Right ventricle myocardium inferior (tissue), 1 donor: ENCODE measurements at regions not wholly inside any gene's neighbourhood (a gene's known extent, or its start where the extent isn't known, plus 50 kb on each side); places are given as distances from the start of the nearest gene placed in this dataset.

ENCODE experiments used
- ATAC-seq: fragments of 200-7000 bp; cut with Tn5 transposase; one replicate; pipeline ENCODE4 v1.9.1; 2020; ENCODE audit warnings: mild to moderate bottlenecking, moderate library complexity
- DNase-seq: peaks from one replicate; pipeline ENCODE4 v3.0.0; 2021; ENCODE audit errors: missing footprints
- intact Hi-C: fragments of 100-400 bp; cut with DNase I; formaldehyde crosslinking; loops from one replicate; pipeline ENCODE4 v1.11.0; 2022
- donor health status: DM: no; HTN: yes; CAD: no; lungs with severe emphysema.

DNA sequence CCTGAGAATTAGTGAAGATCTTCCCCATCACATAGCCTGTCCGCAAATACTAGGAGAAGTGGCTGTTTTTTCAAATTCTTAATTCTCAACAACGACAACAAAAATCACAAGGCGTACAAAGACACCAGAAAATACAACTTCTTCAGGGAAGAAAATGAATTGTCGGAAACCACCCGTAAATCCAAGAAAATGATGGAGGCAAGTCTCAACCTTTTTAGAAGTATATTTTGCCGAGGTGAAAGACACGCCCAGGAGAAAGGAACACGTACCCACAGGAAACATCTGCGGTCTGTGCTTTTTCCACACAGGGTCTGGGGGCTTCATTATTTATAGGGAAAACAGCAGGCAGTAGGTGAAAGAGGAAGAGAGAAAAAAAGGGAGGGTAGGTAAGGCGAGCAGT is 223.9 kb upstream of the GGTLC1 start:
- ATAC-seq = no peak
- no peak for DNase-seq
- intact Hi-C loops = no loop called here

GRCh38 chr20:24211972-24212371 is 223.4 kb upstream of the GGTLC1 start:
- no peak for DNase-seq
- no peak for ATAC-seq
- intact Hi-C loops = no loop called here

DNA sequence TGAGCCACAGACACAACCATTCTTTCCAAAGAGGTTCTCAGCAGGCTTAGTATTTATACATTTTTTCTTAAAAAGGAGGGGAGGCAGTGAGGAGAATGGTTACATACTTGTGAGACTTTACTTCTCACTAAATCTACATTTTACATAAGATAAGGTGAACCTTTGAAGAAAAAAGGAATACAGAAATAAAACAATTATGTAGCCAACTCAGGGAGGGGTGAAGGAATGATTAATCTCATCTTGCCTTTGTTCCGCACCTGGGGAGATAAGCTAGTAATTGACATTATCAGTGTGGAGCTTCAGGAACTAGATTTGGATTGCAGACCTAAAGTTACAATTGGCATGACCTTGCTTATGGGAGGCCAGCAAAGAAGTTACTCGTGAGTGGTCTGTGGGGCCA is 221.8 kb upstream of the GGTLC1 start:
- ATAC-seq = no peak

GRCh38 chr20:24208652-24209051 is 220.1 kb upstream of the GGTLC1 start:
- intact Hi-C loops = no loop called here
- no peak for ATAC-seq
- DNase-seq = no peak

More for the DNA sequence above, 221.8 kb upstream of the GGTLC1 start:
- DNase-seq = no peak
- intact Hi-C loops = no loop called here

- intact Hi-C loops = no loop called here
- no peak for ATAC-seq
- no peak for DNase-seq
Measured at GRCh38 chr20:24207803-24208300, 219.3 kb upstream of the GGTLC1 start.

DNA sequence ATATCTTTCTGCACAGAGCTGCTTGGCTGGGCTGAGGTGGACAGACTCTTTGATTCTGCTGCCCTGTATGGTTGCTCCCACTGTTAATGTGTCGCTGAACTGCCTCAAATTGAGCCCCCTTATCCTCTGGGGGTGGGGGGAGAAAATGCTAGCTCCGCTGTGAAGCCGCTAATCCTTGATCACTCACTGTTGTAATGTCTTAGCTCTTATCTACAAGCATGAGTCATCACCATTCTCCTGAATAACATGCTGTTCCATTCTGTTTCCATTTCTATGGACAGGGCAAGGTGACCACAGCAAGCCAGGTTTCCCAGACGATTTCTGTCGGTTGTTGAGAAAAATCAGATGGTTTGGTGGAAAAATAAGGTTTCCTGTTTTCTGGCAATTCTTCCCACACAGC is 218.4 kb upstream of the GGTLC1 start:
- DNase-seq (no peak), ATAC-seq (no peak)
- intact Hi-C loops = no loop called here

DNA sequence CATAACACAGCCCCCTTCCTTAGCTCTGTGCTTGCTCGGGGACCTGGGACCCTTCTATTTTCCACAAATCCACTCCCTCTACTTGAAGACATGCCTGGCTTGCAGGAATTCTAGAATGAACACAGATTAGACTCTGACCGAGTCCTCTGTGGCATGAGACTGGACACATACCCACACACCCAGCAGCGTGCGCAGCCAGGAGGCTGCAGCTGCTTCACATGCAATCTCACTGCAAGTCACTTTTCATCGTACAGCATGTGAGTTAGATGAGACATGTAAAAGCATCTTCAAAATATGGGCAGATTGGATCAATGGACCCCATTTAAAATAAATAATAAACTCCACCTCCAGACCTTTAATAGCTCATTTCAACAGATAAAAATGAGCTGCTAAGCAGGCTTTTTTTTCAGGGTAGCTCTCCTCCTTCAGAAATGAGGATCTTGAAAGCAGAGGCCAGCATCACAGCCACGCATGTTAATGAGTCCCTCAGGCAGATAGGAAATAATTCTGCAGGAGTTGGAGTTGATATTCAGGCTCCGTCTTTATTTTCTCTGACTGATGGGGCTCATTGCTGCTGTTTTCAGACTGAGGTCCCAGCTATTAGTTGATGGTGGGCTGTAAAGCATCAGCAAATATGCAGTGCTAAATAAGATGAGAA is 215.1 kb upstream of the GGTLC1 start:
- DNase-seq (no peak), ATAC-seq (no peak)
- intact Hi-C loops = no loop called here

DNA sequence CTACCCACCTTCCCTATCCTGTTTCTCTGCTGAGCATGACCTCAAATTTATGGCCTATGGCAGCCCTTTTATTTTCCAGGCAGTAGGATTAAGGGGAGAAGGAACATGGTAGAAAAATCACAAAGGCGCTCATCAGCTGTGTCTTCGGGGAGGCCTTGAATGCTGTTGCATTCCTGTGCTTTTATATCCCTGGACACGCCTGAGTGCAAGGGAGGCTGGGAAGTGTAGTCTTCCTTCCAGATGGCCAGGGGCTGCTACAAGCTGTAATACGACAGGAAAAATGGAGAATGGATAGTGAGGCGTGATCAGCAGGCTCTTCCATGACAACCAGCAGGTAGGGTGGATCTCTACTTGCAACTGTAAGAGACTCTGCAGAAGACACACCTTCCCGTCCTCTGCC is 210.9 kb upstream of the GGTLC1 start:
- DNase-seq (no peak), ATAC-seq (no peak)
- intact Hi-C loops = no loop called here

- DNase-seq (no peak), ATAC-seq (no peak)
- intact Hi-C loops = no loop called here
Measured at GRCh38 chr20:24194143-24194542, 205.6 kb upstream of the GGTLC1 start.

- ATAC-seq (no peak), DNase-seq (no peak)
- intact Hi-C loops = no loop called here
Measured at GRCh38 chr20:24190905-24191304, 202.3 kb upstream of the GGTLC1 start.

DNA sequence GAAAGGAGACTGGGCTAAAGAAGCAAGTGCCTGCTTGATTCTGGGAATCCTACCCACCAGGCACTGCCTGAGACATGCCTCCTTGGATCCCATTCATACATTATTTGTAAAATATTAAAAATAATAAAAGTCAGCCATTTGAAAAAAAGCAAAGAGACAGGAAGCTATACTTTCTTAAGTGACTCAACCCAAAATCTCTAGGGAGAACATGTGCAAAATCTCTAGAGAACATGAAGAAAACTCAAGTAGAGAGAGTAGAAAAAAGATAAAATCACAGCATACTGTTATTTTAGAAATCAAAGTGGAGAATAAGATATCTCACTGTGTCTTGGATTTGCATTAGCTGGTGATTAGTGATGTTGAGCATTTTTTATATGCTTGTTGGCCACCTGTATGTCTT is 197.2 kb upstream of the GGTLC1 start:
- DNase-seq (no peak), ATAC-seq (no peak)
- intact Hi-C loops = no loop called here

DNA sequence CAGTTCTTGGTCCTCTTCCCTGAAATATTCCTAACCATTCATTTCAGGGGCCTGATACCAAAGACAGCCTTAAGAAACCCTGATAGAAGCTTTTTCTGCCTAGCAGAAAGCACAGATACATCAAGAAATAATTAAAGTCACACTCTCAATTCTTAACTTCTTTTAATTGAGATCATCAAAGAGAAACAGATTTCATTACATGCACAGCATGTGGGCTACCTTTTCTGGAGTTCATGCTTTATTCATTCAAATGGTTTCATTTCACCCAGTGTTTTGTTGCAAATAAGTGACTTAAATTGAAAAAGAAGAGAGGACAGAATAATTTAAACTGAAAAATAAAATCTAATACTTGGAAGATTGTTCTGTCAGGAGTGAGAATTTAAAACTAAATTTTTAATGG is 192.6 kb upstream of the GGTLC1 start:
- DNase-seq (no peak), ATAC-seq (no peak)
- intact Hi-C loops = no loop called here

- ATAC-seq (no peak), DNase-seq (no peak)
- intact Hi-C loops = no loop called here
Measured at GRCh38 chr20:24169256-24169655, 180.7 kb upstream of the GGTLC1 start.

DNA sequence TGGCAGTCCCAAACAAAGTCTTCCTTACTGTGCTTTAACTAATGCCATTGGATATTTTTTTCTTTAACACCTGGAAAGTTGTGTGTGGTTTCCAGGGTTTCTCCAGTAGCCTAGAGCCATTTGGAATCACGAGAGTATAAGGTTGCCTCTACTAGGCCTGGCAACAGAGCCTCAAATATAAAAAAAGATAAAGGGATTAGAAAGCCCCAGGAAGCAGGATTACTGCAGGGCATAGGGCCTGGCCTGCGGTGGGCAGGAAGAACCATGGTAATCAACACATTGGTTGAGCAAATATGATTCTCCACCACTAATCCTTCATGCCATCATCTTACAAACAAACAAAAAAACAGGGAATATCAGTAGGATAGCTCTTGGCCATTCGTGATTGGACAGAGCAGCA is 177.8 kb upstream of the GGTLC1 start:
- DNase-seq = no peak
- no peak for ATAC-seq
- intact Hi-C loops = no loop called here

DNA sequence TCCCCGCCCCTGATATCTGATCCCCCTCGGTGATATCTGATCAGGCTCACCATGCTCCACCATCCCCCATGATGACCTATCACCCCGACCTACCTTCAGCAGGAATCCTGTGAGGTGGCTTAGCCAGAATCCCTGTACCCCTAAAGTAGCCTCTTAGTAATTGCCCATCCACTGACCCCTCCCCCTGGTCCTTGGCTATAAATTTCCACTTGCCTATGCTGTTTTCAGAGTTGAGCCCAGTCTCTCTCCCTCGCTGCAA is 177.5 kb upstream of the GGTLC1 start:
- intact Hi-C loops = no loop called here
- DNase-seq = no peak
- ATAC-seq = no peak

DNA sequence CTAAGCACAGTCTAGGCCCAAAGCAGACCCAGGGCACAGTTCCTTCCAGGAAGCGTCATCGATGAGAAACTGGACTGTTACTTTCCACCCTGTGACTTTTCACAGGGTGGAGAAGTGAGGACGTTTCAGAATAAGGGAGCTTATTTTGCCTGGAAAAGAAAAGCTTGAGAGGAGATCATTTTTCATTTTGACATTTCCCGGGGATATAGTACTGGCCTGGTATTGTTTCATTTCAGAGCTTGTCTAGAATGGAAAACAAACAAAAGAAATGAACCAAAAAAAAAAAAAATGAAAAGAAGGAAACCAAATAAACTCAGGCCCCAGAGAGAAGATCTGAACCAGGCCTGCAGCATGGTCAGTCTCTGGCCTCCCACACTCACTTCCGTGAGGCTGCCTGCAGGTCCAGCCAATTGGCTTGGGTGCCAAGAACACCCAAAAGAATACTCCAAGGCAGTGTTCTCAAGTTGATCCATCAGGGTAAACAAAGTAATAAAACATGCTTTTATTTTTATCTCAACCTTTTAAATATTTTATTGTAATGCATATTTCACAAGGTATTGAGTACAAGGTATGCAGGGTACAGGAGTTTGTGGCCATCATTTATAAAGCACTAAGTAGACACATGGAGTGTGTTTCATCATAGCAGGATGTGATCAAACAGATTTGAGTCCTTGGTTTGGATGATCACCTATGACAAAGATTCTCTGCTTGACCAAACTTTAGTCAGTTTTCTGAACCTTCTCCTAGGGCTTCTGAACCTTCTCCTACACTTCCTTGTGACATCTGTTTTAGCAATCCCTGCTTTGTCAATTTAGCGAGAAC is 176.9 kb upstream of the GGTLC1 start:
- DNase-seq (no peak), ATAC-seq (peak; percentile 13)
- intact Hi-C loops = no loop called here

GRCh38 chr20:24164360-24164759 is 175.8 kb upstream of the GGTLC1 start:
- DNase-seq (no peak), ATAC-seq (no peak)
- intact Hi-C loops = loop anchor here (5.0 kb wide), 1 partner anchor 753 kb away; no protein-coding TSS in a partner anchor

DNA sequence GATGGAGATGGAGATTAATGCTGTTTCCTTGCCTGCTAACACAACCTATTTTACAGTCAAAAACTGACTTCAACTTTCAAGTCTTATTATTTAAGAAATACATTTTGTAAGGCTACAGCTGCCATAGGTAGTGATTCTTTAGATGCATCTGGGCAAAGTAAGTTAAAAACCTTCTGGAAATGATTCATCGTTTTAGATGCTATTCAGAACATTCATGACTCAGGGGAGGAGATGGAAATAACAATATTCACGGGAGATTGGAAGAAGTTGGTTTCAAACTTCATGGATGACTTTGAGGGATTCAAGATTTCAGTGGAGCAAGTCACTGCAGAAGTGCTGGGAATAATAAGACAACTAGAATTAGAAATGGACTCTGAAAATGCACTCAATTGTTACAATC is 174.9 kb upstream of the GGTLC1 start:
- no peak for ATAC-seq
- intact Hi-C loops = loop anchor here (5.0 kb wide), 1 partner anchor 754 kb away; no protein-coding TSS in a partner anchor
- DNase-seq = no peak

DNA sequence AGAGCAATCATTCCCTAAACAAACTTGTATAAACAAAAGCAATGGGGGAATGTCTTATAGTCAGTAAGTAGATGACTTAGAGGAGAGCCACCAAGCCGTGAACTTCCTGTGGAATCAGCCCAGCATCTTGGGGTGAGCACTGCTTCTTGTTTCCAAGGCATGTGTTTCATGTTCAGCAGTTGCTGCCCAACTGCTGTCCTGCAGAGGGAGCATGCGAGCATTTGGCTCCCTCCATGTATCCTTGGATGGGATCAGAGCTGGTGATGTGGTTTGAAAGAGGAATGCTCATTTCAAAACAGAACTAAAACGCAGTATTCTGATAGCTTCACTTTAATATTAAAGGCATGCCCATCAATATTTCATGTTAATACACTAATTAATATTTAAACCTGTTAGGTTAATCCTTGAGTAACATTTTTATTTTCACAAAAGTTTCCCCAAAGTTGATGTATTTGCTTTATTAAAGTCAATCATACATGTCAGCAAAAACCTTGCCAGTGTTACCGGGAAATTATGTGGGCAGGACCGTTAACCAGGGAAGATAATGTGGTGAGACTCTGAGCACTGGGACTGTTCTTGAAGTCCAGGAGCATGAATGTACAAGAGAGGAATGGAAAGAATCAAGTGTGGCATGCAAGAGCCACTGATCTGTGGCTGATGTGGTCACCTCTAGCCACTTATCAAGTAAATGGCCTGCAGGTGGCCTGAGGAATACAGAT is 172.1 kb upstream of the GGTLC1 start:
- DNase-seq = no peak
- intact Hi-C loops = loop anchor here (5.0 kb wide), 1 partner anchor 757 kb away; no protein-coding TSS in a partner anchor
- ATAC-seq = no peak

- DNase-seq (no peak), ATAC-seq (no peak)
- intact Hi-C loops = loop anchor here (10.0 kb wide), 1 partner anchor 627 kb away; no protein-coding TSS in a partner anchor
Measured at GRCh38 chr20:24158281-24158680, 169.7 kb upstream of the GGTLC1 start.
